Esophagus muscularis mucosa (tissue), 3 donors: ENCODE measurements at regions not wholly inside any gene's neighbourhood (a gene's known extent, or its start where the extent isn't known, plus 50 kb on each side); places are given as distances from the start of the nearest gene placed in this dataset.

Source experiments
- CTCF ChIP-seq, 3 experiments: fragments of 200-600 bp in 2 of 3; fragments of 450-650 bp in 1 of 3; sonication (generic) in 2 of 3; IDR thresholded peaks; one replicate each; pipeline ENCODE4 v1.5.1; 2017 to 2019; ENCODE audit warnings: antibody characterized with exemption in 3 of 3, mild to moderate bottlenecking in 2 of 3, moderate library complexity in 1 of 3
- POLR2A ChIP-seq: fragments of 450-650 bp; IDR thresholded peaks from one replicate; pipeline ENCODE4 v1.6.1; 2017; ENCODE audit warnings: antibody characterized with exemption, moderate library complexity, mild to moderate bottlenecking, low read depth

- TF ChIP-seq POLR2A (no peak), CTCF (IDR thresholded peaks at IDR 0.05) (no peak)
These were observed 258.9 kb upstream of the IRX2 start for GRCh38 chr5:3010301-3010952.
